Glutamatergic neuron (in vitro differentiated cells): ENCODE measurements at regions not wholly inside any gene's neighbourhood (a gene's known extent, or its start where the extent isn't known, plus 50 kb on each side); places are given as distances from the start of the nearest gene placed in this dataset.
"Not testable (repeated sequence)": the region's sequence is repeated elsewhere in the genome, so short reads cannot be mapped to it uniquely, and the experiment has no call there.

ENCODE experiments used
- DNase-seq: peaks from one replicate; pipeline ENCODE4 v3.0.0; 2022
- H3K27ac Mint-ChIP-seq: one replicate; pipeline ENCODE4 v1.8.0; 2020; ENCODE audit warnings: mild to moderate bottlenecking, mixed read lengths, inconsistent platforms; ENCODE audit not compliant: unreplicated experiment
- H3K27me3 Mint-ChIP-seq: one replicate; pipeline ENCODE4 v1.8.0; 2020; ENCODE audit warnings: mild to moderate bottlenecking, moderate library complexity, mixed read lengths, inconsistent platforms; ENCODE audit not compliant: unreplicated experiment
- H3K36me3 Mint-ChIP-seq: one replicate; pipeline ENCODE4 v1.8.0; 2020; ENCODE audit warnings: mild to moderate bottlenecking, mixed read lengths, inconsistent platforms; ENCODE audit not compliant: unreplicated experiment
- H3K4me1 Mint-ChIP-seq: one replicate; pipeline ENCODE4 v1.8.0; 2020; ENCODE audit warnings: mild to moderate bottlenecking, low read depth, mixed read lengths, inconsistent platforms; ENCODE audit not compliant: unreplicated experiment
- H3K4me3 Mint-ChIP-seq: one replicate; pipeline ENCODE4 v1.8.0; 2020; ENCODE audit warnings: mild to moderate bottlenecking, mixed read lengths, inconsistent platforms; ENCODE audit not compliant: unreplicated experiment
- H3K9me3 Mint-ChIP-seq: one replicate; pipeline ENCODE4 v1.8.0; 2020; ENCODE audit warnings: mild to moderate bottlenecking, moderate library complexity, mixed read lengths, inconsistent platforms; ENCODE audit not compliant: unreplicated experiment
- CTCF ChIP-seq: fragments of 200-600 bp; sonication (generic); IDR thresholded peaks from one replicate; pipeline ENCODE4 v1.5.0; 2021; ENCODE audit not compliant: partially characterized antibody, unreplicated experiment

- Mint-ChIP-seq H3K4me1 (peaks cover 4% of the 10 kb centered on the region), H3K36me3 (no peaks in the 10 kb centered on the region), H3K9me3 (no peaks in the 10 kb centered on the region), H3K27me3 (no peaks in the 10 kb centered on the region), H3K4me3 (no peak overlapping the region), H3K27ac (no peak overlapping the region)
- TF ChIP-seq CTCF: no peak
- no peak for DNase-seq
Measured at GRCh38 chr11:81548123-81548522, 1185.5 kb downstream of the FAM181B start.

DNA sequence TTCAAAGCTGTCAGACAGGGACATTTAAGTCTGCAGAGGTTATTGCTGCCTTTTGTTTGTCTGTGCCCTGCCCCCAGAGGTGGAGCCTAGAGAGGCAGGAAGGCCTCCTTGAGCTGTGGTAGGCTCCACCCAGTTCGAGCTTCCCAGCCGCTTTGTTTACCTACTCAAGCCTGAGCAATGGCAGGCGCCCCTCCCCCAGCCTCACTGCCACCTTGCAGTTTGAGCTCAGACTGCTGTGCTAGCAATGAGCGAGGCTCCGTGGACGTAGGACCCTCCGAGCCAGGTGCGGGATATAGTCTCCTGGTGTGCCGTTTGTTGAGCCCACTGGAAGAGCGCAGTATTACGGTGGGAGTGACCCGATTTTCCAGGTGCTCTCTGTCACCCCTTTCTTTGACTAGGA is 1193.9 kb downstream of the FAM181B start:
- DNase-seq, H3K36me3 Mint-ChIP-seq, H3K9me3 Mint-ChIP-seq, H3K4me3 Mint-ChIP-seq, H3K27me3 Mint-ChIP-seq, H3K4me1 Mint-ChIP-seq, H3K27ac Mint-ChIP-seq: not testable (repeated sequence)

GRCh38 chr11:81515566-81515965 is 1218.1 kb downstream of the FAM181B start:
- DNase-seq: no peak
- no peaks in the 10 kb centered on the region for H3K4me1 Mint-ChIP-seq
- no peak overlapping the region for H3K4me3 Mint-ChIP-seq
- no peaks in the 10 kb centered on the region for H3K9me3 Mint-ChIP-seq
- no peak overlapping the region for H3K27ac Mint-ChIP-seq
- no peaks in the 10 kb centered on the region for H3K36me3 Mint-ChIP-seq
- no peak for TF ChIP-seq CTCF
- H3K27me3 Mint-ChIP-seq: no peaks in the 10 kb centered on the region

- no peaks in the 10 kb centered on the region for H3K36me3 Mint-ChIP-seq
- no peaks in the 10 kb centered on the region for H3K4me1 Mint-ChIP-seq
- no peaks in the 10 kb centered on the region for H3K9me3 Mint-ChIP-seq
- TF ChIP-seq CTCF: peak; percentile 85
- no peaks in the 10 kb centered on the region for H3K27me3 Mint-ChIP-seq
- H3K27ac Mint-ChIP-seq: no peak overlapping the region
- DNase-seq: no peak
- no peak overlapping the region for H3K4me3 Mint-ChIP-seq
Measured at GRCh38 chr11:81497202-81497804, 1236.4 kb downstream of the FAM181B start.

DNA sequence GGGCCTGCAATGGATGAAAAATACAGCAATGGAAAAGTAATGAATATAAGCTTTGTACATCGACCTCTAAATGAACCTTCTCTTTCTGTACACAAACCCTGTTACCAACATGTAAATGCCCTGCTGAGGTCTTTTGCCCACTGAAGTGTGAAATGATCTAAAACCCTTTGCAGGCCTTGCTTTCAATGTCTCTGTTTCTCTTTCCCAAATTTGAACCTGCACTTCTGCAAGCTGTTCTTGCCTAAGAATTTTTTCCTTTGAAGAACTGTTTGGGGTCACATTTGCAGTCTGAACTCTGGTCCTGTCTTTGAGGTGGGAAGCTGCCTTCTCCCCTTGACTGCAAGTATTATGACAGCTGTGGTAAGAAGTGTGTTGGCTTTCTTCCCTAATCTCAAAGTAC is 1237.1 kb downstream of the FAM181B start:
- Mint-ChIP-seq H3K27ac (no peak overlapping the region), H3K9me3 (no peaks in the 10 kb centered on the region), H3K27me3 (no peaks in the 10 kb centered on the region), H3K4me1 (no peaks in the 10 kb centered on the region), H3K36me3 (no peaks in the 10 kb centered on the region), H3K4me3 (no peak overlapping the region)
- DNase-seq: no peak
- no peak for TF ChIP-seq CTCF
